BE2C (cell line): ENCODE measurements at regions not wholly inside any gene's neighbourhood (a gene's known extent, or its start where the extent isn't known, plus 50 kb on each side); places are given as distances from the start of the nearest gene placed in this dataset.

ENCODE experiments used
- DNase-seq: peaks from one replicate; pipeline ENCODE4 v3.0.0-alpha.2; 2020
- H3K27me3 ChIP-seq: fragments of 250-450 bp; sonication (Bioruptor Pico); 2 replicates; pipeline ENCODE4 v1.5.1; 2020; ENCODE audit warnings: mild to moderate bottlenecking
- H3K36me3 ChIP-seq: fragments of 250-450 bp; sonication (Bioruptor Pico); 2 replicates; pipeline ENCODE4 v1.5.1; 2020; ENCODE audit warnings: mild to moderate bottlenecking
- H3K4me1 ChIP-seq: fragments of 250-450 bp; sonication (Bioruptor Pico); 2 replicates; pipeline ENCODE4 v1.5.1; 2020
- H3K4me3 ChIP-seq: 2 replicates; pipeline ENCODE4 v1.5.1; 2011; ENCODE audit warnings: low read depth, low read length
- H3K9me3 ChIP-seq: fragments of 250-450 bp; sonication (Bioruptor Pico); 2 replicates; pipeline ENCODE4 v1.5.1; 2020
- TF ChIP-seq, protein P1 (sequence below): IDR thresholded peaks from 2 replicates; pipeline ENCODE4 v1.5.1; 2012; ENCODE audit warnings: mild to moderate bottlenecking, low read depth, low read length

GRCh38 chr15:79593119-79593869 lies 161.2 kb downstream of the MINAR1 start:
- TF ChIP-seq, protein P1, sequence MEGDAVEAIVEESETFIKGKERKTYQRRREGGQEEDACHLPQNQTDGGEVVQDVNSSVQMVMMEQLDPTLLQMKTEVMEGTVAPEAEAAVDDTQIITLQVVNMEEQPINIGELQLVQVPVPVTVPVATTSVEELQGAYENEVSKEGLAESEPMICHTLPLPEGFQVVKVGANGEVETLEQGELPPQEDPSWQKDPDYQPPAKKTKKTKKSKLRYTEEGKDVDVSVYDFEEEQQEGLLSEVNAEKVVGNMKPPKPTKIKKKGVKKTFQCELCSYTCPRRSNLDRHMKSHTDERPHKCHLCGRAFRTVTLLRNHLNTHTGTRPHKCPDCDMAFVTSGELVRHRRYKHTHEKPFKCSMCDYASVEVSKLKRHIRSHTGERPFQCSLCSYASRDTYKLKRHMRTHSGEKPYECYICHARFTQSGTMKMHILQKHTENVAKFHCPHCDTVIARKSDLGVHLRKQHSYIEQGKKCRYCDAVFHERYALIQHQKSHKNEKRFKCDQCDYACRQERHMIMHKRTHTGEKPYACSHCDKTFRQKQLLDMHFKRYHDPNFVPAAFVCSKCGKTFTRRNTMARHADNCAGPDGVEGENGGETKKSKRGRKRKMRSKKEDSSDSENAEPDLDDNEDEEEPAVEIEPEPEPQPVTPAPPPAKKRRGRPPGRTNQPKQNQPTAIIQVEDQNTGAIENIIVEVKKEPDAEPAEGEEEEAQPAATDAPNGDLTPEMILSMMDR, result peak; percentile 47
- Histone ChIP-seq H3K27me3 (no peaks in the 10 kb centered on the region; the same call in 1 of the 2 replicates), H3K4me1 (no peaks in the 10 kb centered on the region), H3K9me3 (no peaks in the 10 kb centered on the region), H3K36me3 (no peaks in the 10 kb centered on the region), H3K4me3 (no peak overlapping the region)
- DNase-seq, result peak; percentile 23

- Histone ChIP-seq H3K27me3 (no peaks in the 10 kb centered on the region), H3K4me3 (no peak overlapping the region), H3K9me3 (no peaks in the 10 kb centered on the region), H3K36me3 (no peaks in the 10 kb centered on the region), H3K4me1 (no peaks in the 10 kb centered on the region)
- DNase-seq, result no peak
- TF ChIP-seq, protein P1, result no peak
Observed at GRCh38 chr15:79595306-79595705, 163.2 kb downstream of the MINAR1 start.

DNA sequence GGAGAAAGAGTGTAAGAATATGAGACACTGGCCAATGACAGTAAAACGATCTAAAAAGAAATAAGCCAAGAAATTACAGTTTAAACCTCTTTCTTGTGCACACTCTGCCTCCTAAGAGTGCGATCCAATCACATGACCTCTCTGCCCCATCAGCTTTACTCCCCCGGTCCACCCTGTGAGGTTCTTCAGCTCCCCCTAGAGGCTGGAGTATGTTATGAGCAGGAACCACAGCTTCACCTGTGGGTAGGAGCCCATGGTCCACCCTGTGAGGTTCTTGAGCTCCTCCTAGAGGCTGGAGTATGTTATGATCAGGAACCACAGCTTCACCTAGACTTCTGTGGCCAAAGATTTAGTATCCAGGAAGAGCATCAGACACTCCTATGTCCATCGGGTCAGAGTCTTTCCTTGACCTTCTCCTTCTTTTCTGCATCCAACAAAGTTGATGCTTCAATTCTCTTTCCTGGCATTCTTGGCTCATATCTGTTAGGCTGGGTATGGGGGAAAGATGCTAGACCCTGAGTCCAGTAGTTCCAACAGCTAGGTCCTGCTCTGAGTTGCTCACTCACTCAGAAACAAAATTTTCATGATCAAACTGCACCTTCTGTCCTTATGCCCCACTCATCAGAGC lies 164.0 kb downstream of the MINAR1 start:
- Histone ChIP-seq H3K27me3 (no peaks in the 10 kb centered on the region), H3K36me3 (no peaks in the 10 kb centered on the region), H3K9me3 (no peaks in the 10 kb centered on the region), H3K4me3 (no peak overlapping the region), H3K4me1 (no peaks in the 10 kb centered on the region)
- TF ChIP-seq, protein P1, result peak; percentile 100
- DNase-seq, result peak; percentile 85

GRCh38 chr15:79598639-79599038 lies 166.5 kb downstream of the MINAR1 start:
- TF ChIP-seq, protein P1, result no peak
- no peak overlapping the region for H3K4me3 ChIP-seq
- H3K36me3 ChIP-seq, result no peaks in the 10 kb centered on the region
- no peak for DNase-seq
- H3K9me3 ChIP-seq, result no peaks in the 10 kb centered on the region
- no peaks in the 10 kb centered on the region for H3K27me3 ChIP-seq
- no peaks in the 10 kb centered on the region for H3K4me1 ChIP-seq

DNA sequence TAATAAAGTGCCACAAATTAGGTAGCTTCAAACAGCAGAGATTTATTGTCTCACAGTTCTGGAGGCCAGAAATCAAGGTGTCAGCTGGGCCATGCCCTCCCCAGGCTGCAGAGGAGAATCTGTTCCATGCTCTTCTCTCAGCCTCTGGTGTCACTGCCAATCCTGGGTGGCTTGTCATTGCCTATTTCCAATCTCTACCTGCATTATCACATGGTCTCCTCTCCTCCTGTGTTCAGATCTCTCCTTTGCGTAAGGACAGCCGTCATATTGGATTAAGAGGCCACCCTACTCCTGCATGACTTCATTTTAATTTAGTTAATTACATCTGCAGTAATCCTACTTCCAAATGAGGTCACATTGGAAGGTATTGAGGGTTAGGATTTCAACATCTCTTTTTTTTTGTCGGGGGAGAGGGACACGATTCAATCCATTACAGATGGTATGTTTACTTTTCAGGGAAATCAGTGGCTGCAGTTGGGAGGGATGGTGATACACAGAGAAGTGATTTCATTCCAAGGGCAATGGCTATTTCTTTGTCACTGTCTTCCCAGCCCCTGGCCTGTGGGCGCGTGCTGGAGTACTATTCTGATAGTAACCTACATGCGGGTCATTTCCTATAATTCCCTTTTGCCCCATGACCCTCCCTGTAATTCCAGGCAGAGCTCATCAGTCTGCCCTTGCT lies 169.4 kb downstream of the MINAR1 start:
- TF ChIP-seq, protein P1, result no peak
- Histone ChIP-seq H3K36me3 (no peaks in the 10 kb centered on the region), H3K27me3 (no peaks in the 10 kb centered on the region), H3K4me1 (no peaks in the 10 kb centered on the region), H3K9me3 (no peaks in the 10 kb centered on the region), H3K4me3 (no peak overlapping the region)
- no peak for DNase-seq
